ENCODE measurements at regions not wholly inside any gene's neighbourhood (a gene's known extent, or its start where the extent isn't known, plus 50 kb on each side); places are given as distances from the start of the nearest gene placed in this dataset.

- Mint-ChIP-seq H3K36me3 (ENCODE audit: low read depth) (no peaks in the 10 kb centered on the region), H3K27ac (no peak overlapping the region), H3K9me3 (peaks cover 2% of the 10 kb centered on the region; the same call in 1 of the 3 replicates), H3K4me3 (no peak overlapping the region), H3K4me1 (peaks cover 24% of the 10 kb centered on the region), H3K27me3 (ENCODE audit: insufficient read depth, low read depth, poor library complexity) (peaks cover 5% of the 10 kb centered on the region)
- Histone ChIP-seq H3K4me3 (no peak overlapping the region), H3K9me2 (ENCODE audit: insufficient read depth) (no peaks in the 10 kb centered on the region), H3K79me2 (replicated peaks; ENCODE audit: insufficient read depth) (no peaks in the 10 kb centered on the region), H3K36me3 (ENCODE audit: insufficient read depth) (no peaks in the 10 kb centered on the region), H3K4me1 (ENCODE audit: insufficient read depth) (peaks cover under 1% of the 10 kb centered on the region; the same call in 1 of the 2 replicates), H3K27me3 (ENCODE audit: insufficient read depth) (no peaks in the 10 kb centered on the region), H3F3A (replicated peaks; ENCODE audit: low read depth) (no peaks in the 10 kb centered on the region; the same call in 1 of the 2 replicates), H3K27ac (ENCODE audit: low read depth) (no peak overlapping the region), H4K20me1 (replicated peaks; ENCODE audit: insufficient read depth) (no peaks in the 10 kb centered on the region), H2AFZ (no peak overlapping the region), H3K4me2 (no peak overlapping the region)
- DNase-seq (ENCODE audit: low spot score) (no peak), ATAC-seq (peak; percentile 25; the same call in 1 of the 3 replicates)
- no peak for TF ChIP-seq STAT1 (IDR thresholded peaks at IDR 0.05; ENCODE audit: unreplicated experiment)
- TF ChIP-seq, protein P1, sequence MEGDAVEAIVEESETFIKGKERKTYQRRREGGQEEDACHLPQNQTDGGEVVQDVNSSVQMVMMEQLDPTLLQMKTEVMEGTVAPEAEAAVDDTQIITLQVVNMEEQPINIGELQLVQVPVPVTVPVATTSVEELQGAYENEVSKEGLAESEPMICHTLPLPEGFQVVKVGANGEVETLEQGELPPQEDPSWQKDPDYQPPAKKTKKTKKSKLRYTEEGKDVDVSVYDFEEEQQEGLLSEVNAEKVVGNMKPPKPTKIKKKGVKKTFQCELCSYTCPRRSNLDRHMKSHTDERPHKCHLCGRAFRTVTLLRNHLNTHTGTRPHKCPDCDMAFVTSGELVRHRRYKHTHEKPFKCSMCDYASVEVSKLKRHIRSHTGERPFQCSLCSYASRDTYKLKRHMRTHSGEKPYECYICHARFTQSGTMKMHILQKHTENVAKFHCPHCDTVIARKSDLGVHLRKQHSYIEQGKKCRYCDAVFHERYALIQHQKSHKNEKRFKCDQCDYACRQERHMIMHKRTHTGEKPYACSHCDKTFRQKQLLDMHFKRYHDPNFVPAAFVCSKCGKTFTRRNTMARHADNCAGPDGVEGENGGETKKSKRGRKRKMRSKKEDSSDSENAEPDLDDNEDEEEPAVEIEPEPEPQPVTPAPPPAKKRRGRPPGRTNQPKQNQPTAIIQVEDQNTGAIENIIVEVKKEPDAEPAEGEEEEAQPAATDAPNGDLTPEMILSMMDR (conservative IDR thresholded peaks at IDR 0.05; ENCODE audit: low read depth in 2 of 2), result no peak
- TF ChIP-seq POLR2AphosphoS5 (IDR thresholded peaks at IDR 0.05; ENCODE audit: low read depth), result no peak
- no peak for TF ChIP-seq ZNF114 (CRISPR knock-in tag; IDR thresholded peaks at IDR 0.05)
- TF ChIP-seq, protein P2, sequence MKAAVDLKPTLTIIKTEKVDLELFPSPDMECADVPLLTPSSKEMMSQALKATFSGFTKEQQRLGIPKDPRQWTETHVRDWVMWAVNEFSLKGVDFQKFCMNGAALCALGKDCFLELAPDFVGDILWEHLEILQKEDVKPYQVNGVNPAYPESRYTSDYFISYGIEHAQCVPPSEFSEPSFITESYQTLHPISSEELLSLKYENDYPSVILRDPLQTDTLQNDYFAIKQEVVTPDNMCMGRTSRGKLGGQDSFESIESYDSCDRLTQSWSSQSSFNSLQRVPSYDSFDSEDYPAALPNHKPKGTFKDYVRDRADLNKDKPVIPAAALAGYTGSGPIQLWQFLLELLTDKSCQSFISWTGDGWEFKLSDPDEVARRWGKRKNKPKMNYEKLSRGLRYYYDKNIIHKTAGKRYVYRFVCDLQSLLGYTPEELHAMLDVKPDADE (IDR thresholded peaks at IDR 0.05), result no peak
- TF ChIP-seq CREB1 (CRISPR knock-in tag; IDR thresholded peaks at IDR 0.05; ENCODE audit: low read depth), result no peak
- no peak for TF ChIP-seq REST (IDR thresholded peaks at IDR 0.05; ENCODE audit: unreplicated experiment)
- TF ChIP-seq ZNF331 (CRISPR knock-in tag; IDR thresholded peaks at IDR 0.05; ENCODE audit: low read depth), result no peak
- no peak for TF ChIP-seq EZH2phosphoT487 (IDR thresholded peaks at IDR 0.05; ENCODE audit: unreplicated experiment)
- TF ChIP-seq, protein P3, sequence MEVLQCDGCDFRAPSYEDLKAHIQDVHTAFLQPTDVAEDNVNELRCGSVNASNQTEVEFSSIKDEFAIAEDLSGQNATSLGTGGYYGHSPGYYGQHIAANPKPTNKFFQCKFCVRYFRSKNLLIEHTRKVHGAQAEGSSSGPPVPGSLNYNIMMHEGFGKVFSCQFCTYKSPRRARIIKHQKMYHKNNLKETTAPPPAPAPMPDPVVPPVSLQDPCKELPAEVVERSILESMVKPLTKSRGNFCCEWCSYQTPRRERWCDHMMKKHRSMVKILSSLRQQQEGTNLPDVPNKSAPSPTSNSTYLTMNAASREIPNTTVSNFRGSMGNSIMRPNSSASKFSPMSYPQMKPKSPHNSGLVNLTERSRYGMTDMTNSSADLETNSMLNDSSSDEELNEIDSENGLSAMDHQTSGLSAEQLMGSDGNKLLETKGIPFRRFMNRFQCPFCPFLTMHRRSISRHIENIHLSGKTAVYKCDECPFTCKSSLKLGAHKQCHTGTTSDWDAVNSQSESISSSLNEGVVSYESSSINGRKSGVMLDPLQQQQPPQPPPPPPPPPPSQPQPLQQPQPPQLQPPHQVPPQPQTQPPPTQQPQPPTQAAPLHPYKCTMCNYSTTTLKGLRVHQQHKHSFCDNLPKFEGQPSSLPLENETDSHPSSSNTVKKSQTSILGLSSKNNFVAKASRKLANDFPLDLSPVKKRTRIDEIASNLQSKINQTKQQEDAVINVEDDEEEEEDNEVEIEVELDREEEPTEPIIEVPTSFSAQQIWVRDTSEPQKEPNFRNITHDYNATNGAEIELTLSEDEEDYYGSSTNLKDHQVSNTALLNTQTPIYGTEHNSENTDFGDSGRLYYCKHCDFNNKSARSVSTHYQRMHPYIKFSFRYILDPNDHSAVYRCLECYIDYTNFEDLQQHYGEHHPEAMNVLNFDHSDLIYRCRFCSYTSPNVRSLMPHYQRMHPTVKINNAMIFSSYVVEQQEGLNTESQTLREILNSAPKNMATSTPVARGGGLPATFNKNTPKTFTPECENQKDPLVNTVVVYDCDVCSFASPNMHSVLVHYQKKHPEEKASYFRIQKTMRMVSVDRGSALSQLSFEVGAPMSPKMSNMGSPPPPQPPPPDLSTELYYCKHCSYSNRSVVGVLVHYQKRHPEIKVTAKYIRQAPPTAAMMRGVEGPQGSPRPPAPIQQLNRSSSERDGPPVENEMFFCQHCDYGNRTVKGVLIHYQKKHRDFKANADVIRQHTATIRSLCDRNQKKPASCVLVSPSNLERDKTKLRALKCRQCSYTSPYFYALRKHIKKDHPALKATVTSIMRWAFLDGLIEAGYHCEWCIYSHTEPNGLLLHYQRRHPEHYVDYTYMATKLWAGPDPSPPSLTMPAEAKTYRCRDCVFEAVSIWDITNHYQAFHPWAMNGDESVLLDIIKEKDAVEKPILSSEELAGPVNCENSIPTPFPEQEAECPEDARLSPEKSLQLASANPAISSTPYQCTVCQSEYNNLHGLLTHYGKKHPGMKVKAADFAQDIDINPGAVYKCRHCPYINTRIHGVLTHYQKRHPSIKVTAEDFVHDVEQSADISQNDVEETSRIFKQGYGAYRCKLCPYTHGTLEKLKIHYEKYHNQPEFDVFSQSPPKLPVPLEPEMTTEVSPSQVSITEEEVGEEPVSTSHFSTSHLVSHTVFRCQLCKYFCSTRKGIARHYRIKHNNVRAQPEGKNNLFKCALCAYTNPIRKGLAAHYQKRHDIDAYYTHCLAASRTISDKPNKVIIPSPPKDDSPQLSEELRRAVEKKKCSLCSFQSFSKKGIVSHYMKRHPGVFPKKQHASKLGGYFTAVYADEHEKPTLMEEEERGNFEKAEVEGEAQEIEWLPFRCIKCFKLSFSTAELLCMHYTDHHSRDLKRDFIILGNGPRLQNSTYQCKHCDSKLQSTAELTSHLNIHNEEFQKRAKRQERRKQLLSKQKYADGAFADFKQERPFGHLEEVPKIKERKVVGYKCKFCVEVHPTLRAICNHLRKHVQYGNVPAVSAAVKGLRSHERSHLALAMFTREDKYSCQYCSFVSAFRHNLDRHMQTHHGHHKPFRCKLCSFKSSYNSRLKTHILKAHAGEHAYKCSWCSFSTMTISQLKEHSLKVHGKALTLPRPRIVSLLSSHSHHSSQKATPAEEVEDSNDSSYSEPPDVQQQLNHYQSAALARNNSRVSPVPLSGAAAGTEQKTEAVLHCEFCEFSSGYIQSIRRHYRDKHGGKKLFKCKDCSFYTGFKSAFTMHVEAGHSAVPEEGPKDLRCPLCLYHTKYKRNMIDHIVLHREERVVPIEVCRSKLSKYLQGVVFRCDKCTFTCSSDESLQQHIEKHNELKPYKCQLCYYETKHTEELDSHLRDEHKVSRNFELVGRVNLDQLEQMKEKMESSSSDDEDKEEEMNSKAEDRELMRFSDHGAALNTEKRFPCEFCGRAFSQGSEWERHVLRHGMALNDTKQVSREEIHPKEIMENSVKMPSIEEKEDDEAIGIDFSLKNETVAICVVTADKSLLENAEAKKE (CRISPR knock-in tag; IDR thresholded peaks at IDR 0.05), result no peak
- no peak for TF ChIP-seq JUNB (IDR thresholded peaks at IDR 0.05; ENCODE audit: unreplicated experiment)
- no peak for TF ChIP-seq EZH2 (IDR thresholded peaks at IDR 0.05; ENCODE audit: low read depth, unreplicated experiment)
- TF ChIP-seq NANOG (IDR thresholded peaks at IDR 0.05; ENCODE audit: borderline replicate concordance), result no peak
These were observed 64.1 kb upstream of the IRX4 start for GRCh38 chr5:1946776-1947175.

Measured in GM23338 (cell line).